ENCODE measurements at regions not wholly inside any gene's neighbourhood (a gene's known extent, or its start where the extent isn't known, plus 50 kb on each side); places are given as distances from the start of the nearest gene placed in this dataset.
"Not testable (repeated sequence)": the region's sequence is repeated elsewhere in the genome, so short reads cannot be mapped to it uniquely, and the experiment has no call there.

- DNase-seq: no peak
Measured at GRCh38 chr5:21594566-21594965, 1258.6 kb downstream of the CDH12 start.

- no peak for DNase-seq
Measured at GRCh38 chr5:21593261-21593660, 1259.9 kb downstream of the CDH12 start.

- no peak for DNase-seq
Measured at GRCh38 chr5:21581508-21581907, 1271.6 kb downstream of the CDH12 start.

DNA sequence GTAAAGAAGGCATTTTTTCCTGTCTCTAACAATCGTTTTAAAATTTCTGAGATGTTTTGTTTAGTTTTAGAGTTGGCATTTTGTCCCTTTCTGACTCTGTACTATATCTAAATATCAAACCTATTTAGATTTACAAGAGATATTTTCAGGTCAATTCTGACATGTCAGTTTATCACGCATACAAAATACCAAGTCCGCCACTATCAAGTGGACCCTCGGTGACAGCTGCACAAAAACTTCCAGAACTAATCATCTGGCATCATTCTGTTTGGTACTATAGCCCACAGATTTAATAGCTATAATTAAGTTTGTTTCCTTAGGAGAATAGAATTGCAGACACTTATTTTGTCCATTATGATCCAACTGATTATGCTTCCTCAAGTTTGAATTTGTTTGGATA lies 1278.2 kb downstream of the CDH12 start:
- no peak for DNase-seq

DNA sequence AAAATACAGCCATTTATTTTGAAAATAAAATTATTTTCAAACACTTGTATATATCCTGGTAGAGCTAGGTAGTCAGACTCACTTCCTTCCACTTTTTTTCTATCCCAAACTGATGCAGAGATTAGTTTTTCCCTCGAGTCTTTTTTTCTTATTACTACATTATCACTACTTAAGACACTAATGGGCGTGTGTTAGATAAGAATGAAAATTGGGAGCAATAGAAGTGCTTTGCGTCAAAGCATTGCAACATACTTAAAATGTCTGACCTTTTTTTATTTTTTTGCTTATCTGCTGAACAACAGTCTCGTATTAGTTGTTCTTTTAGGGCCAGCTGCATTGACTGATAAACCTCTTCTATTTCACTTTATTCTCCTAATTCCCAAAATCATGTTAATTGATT lies 1278.7 kb downstream of the CDH12 start:
- no peak for DNase-seq

GRCh38 chr5:21573416-21574314 lies 1279.5 kb downstream of the CDH12 start:
- no peak for DNase-seq

GRCh38 chr5:21571196-21571595 lies 1281.9 kb downstream of the CDH12 start:
- not testable (repeated sequence) for DNase-seq

GRCh38 chr5:21559109-21559508 lies 1294.0 kb downstream of the CDH12 start:
- not testable (repeated sequence) for DNase-seq

DNA sequence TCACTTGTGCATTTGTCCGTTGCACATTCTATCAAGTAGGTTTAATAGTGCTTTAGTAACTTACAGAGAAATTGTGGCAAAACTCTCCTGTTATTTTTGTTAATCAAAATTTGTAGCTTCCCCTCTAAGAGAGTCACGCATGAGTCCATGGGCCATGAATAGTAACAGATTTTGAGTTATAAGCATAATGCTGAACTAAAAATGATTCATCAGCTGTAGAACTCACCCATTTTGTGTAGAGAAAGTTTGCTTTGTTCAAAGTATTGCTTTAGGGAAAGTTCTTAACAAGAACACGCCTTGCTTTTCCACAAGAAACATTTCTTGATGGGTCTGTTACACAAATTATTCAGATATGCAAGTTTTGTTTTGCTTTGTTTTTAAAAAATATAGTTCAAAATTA lies 1300.9 kb downstream of the CDH12 start:
- not testable (repeated sequence) for DNase-seq

DNA sequence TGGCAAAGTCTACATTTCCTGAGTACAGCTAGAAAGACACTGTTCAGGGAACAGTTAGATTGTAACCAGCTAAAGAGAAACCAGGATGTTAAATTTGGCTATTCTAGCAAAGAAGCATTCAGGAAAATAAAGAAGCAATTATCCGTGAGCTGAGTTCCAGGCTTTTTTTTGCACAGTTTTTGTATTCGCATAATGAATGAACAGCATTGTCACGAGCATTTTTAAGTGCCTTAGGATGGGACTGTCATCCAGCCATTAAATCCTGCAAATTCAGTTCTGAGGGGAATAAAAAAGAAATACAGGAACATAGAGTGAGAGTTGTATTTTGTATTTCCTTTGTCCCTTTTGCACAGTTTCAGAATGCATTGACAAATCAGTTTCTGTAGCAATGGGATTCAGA lies 1302.2 kb downstream of the CDH12 start:
- not testable (repeated sequence) for DNase-seq

DNA sequence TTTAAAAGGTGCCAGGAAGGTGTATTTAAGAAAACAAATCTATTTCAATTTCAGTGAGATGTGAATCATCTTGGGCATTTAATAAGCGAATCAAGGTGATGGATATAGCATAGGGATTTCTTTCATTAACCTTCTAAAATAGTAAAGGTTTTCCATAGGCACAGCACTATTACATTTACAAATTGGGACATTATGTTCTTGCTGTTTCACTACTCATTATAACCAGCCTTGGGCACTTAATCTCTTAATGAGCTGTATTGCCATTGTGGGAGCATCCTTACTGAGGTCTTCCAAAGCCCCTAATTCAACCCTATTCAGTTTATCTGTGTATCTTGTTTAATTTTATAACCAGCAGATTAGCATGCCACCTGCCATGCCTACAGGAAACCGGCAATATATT lies 1305.5 kb downstream of the CDH12 start:
- DNase-seq: not testable (repeated sequence)

GRCh38 chr5:21535114-21535513 lies 1318.0 kb downstream of the CDH12 start:
- not testable (repeated sequence) for DNase-seq

DNA sequence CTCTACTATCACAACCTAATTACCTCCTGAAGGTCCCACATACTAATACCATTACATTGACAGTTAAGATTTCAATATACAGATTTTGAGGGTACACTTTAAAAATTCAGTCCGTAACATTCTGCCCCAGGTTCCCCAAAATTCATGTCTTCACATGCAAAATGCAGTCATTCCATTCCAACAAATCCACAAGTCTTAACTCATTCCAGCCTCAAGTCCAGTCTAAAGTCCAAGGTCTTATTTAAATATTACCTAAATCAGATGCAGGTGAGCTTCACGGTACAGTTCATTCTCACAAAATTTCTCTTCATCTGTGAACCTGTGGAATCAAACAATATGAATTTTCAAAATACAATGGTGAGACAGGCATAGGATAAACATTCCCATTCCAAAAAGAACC lies 1332.0 kb downstream of the CDH12 start:
- not testable (repeated sequence) for DNase-seq

GRCh38 chr5:21496926-21497325 lies 1356.2 kb downstream of the CDH12 start:
- DNase-seq: not testable (repeated sequence)

- DNase-seq: not testable (repeated sequence)
Measured at GRCh38 chr5:21496056-21496455, 1357.1 kb downstream of the CDH12 start.

DNA sequence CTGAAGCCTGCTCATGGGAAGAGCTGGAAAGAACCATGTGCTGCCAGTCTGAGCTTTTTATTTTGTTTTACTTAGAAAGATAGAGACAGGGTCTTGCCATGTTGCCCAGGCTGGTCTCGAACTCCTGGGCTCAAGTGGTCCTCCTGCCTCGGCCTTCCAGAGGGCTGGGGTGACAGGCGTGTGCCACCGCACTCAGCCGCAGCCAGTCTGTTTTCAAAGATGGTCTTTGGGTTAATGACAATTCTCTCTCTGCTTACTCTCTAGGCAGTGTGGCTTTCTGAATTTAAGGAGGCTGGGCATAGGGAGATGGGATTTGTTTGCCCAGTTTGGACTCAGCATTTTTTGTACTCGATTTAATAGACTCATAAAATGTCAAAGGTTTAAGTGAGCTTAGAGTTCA lies 1357.9 kb downstream of the CDH12 start:
- DNase-seq: not testable (repeated sequence)

DNA sequence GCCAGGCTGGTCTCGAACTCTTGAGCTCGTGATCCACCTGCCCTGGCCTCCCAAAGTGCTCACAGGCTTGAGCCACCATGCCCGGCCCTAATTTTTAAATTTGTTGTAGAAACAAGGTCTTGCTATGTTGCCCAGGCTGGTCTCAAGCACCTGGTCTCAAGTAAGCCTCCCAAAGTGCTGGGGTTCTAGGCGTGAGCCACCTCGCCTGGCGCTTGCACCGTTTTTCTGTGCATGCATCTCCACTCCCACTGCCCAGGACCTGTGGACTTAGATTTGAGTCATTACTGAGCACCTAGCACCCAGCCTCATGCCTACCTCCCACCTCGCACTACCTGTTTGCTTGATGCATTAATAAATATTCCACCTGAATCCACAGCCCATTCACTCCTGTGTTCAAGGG lies 1359.1 kb downstream of the CDH12 start:
- not testable (repeated sequence) for DNase-seq

- not testable (repeated sequence) for DNase-seq
Measured at GRCh38 chr5:21491182-21491581, 1362.0 kb downstream of the CDH12 start.

GRCh38 chr5:21488828-21489227 lies 1364.3 kb downstream of the CDH12 start:
- not testable (repeated sequence) for DNase-seq

GRCh38 chr5:21485458-21486000 lies 1367.6 kb downstream of the CDH12 start:
- DNase-seq: not testable (repeated sequence)

DNA sequence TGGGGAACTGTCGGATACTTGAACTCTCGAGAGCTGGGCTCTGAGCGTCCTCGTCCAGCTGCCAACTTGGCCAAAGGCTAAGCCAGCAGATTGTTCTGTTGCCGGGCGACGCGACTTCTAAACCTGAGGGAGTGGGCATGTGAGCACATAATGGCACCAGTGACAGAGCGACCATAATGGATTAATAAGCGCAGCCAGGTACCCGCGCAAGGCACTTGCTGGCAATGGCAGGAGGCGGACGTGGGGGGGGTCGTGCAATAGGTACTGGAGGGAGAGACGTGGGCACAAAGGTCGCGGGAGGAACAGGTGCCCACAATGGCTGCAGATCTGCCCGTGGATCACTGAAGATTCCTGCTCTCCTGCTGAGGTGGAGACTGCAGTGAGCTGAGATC lies 1368.7 kb downstream of the CDH12 start:
- DNase-seq: not testable (repeated sequence)

GRCh38 chr5:21483790-21484497 lies 1369.2 kb downstream of the CDH12 start:
- DNase-seq: not testable (repeated sequence)

- not testable (repeated sequence) for DNase-seq
Measured at GRCh38 chr5:21482983-21483650, 1370.0 kb downstream of the CDH12 start.
